Neural progenitor cell (in vitro differentiated cells): ENCODE measurements at regions not wholly inside any gene's neighbourhood (a gene's known extent, or its start where the extent isn't known, plus 50 kb on each side); places are given as distances from the start of the nearest gene placed in this dataset.

Experiments used
- EZH2 ChIP-seq: fragments of 200-600 bp; sonication (generic); IDR thresholded peaks from 2 replicates; pipeline ENCODE4 v1.6.1; 2017; ENCODE audit warnings: antibody characterized with exemption, mild to moderate bottlenecking, moderate library complexity
- EZH2phosphoT487 ChIP-seq: fragments of 200-600 bp; sonication (generic); IDR thresholded peaks from 2 replicates; pipeline ENCODE4 v1.6.1; 2017; ENCODE audit warnings: antibody characterized with exemption
- TF ChIP-seq, protein P1 (sequence below): fragments of 200-600 bp; sonication (generic); IDR thresholded peaks from 2 replicates; pipeline ENCODE4 v1.5.1; 2017; ENCODE audit warnings: antibody characterized with exemption, mild to moderate bottlenecking

DNA sequence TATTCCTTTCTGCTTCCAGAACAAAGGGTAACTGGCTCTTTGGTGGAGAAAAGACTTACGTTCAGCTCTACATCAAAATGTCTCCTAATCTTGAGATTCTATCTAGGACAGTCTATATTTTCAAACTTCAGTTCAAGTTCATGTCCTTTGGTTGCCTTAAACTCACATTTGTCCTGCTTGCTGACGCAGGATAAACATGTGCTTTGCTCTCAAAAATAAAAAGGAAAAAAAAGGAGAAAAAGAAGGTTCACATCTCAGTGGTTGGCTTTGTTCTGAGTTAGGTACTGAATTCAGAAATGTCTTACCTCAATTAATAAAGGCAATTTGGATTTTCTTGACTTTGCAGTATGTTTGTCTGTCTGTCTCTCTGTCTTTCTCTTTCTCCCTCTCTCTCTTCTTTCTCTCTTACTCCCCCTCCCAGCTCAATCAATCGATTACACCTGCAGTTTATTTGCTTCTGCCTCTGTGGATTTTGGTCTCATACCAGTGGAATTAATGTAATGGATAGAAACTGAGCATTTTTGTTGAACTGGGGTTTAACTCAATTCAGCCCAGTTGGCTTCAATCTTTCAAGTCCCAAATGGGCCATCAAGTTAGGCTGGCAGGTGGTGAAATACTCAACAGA, 72.2 kb upstream of the ADRB1 start:
- TF ChIP-seq, protein P1, sequence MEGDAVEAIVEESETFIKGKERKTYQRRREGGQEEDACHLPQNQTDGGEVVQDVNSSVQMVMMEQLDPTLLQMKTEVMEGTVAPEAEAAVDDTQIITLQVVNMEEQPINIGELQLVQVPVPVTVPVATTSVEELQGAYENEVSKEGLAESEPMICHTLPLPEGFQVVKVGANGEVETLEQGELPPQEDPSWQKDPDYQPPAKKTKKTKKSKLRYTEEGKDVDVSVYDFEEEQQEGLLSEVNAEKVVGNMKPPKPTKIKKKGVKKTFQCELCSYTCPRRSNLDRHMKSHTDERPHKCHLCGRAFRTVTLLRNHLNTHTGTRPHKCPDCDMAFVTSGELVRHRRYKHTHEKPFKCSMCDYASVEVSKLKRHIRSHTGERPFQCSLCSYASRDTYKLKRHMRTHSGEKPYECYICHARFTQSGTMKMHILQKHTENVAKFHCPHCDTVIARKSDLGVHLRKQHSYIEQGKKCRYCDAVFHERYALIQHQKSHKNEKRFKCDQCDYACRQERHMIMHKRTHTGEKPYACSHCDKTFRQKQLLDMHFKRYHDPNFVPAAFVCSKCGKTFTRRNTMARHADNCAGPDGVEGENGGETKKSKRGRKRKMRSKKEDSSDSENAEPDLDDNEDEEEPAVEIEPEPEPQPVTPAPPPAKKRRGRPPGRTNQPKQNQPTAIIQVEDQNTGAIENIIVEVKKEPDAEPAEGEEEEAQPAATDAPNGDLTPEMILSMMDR, result no peak
- TF ChIP-seq EZH2phosphoT487 (no peak), EZH2 (no peak)
